ENCODE measurements at regions not wholly inside any gene's neighbourhood (a gene's known extent, or its start where the extent isn't known, plus 50 kb on each side); places are given as distances from the start of the nearest gene placed in this dataset.
A peak's percentile ranks its signal among the peaks of the same experiment; 100 is the strongest.

GRCh38 chrX:8244301-8244700 is 73.2 kb upstream of the VCX2 start:
- intact Hi-C loops (cut with DNase I; ENCODE audit: low total_unique reads) = no loop called here
- peaks cover 0 to 6% of the 10 kb centered on the region in 2 donors for H3K27me3 ChIP-seq

GRCh38 chrX:8245411-8245810 is 74.3 kb upstream of the VCX2 start:
- no peak overlapping the region for H3K27ac ChIP-seq
- intact Hi-C loops (cut with DNase I; ENCODE audit: low total_unique reads) = no loop called here
- no peak for TF ChIP-seq CTCF (IDR thresholded peaks at IDR 0.05)
- no peak for TF ChIP-seq POLR2AphosphoS5 (IDR thresholded peaks at IDR 0.05)
- peaks cover 0 to 6% of the 10 kb centered on the region in 2 donors for H3K27me3 ChIP-seq
- no peak for DNase-seq (ENCODE audit: low spot score in 2 of 2)
- H3K4me3 ChIP-seq = no peak overlapping the region
- no peaks in the 10 kb centered on the region for H3K36me3 ChIP-seq
- no peaks in the 10 kb centered on the region for H3K9me3 ChIP-seq
- no peaks in the 10 kb centered on the region for H3K4me1 ChIP-seq

More at GRCh38 chrX:8244301-8244700, 73.2 kb upstream of the VCX2 start:
- no peak overlapping the region for H3K27ac ChIP-seq
- peak in 1 of 2 donors; percentile 19 for DNase-seq (ENCODE audit: low spot score in 2 of 2)
- H3K9me3 ChIP-seq = no peaks in the 10 kb centered on the region
- no peaks in the 10 kb centered on the region for H3K36me3 ChIP-seq
- no peaks in the 10 kb centered on the region for H3K4me1 ChIP-seq
- no peak overlapping the region for H3K4me3 ChIP-seq
- TF ChIP-seq POLR2AphosphoS5 (IDR thresholded peaks at IDR 0.05) (no peak), CTCF (IDR thresholded peaks at IDR 0.05) (no peak), POLR2A (IDR thresholded peaks at IDR 0.05) (no peak)

- no peaks in the 10 kb centered on the region for H3K4me1 ChIP-seq
- no peaks in the 10 kb centered on the region for H3K36me3 ChIP-seq
Observed at GRCh38 chrX:8253096-8253495, 82.0 kb upstream of the VCX2 start.

GRCh38 chrX:8254401-8254800 is 83.3 kb upstream of the VCX2 start:
- Histone ChIP-seq H3K4me1 (no peaks in the 10 kb centered on the region), H3K27ac (no peak overlapping the region), H3K36me3 (no peaks in the 10 kb centered on the region), H3K4me3 (no peak overlapping the region), H3K27me3 (no peaks in the 10 kb centered on the region), H3K9me3 (no peaks in the 10 kb centered on the region)
- DNase-seq (ENCODE audit: low spot score in 2 of 2) = no peak
- TF ChIP-seq POLR2A (IDR thresholded peaks at IDR 0.05) = no peak
- no peak for TF ChIP-seq POLR2AphosphoS5 (IDR thresholded peaks at IDR 0.05)
- no peak for TF ChIP-seq CTCF (IDR thresholded peaks at IDR 0.05)
- intact Hi-C loops (cut with DNase I; ENCODE audit: low total_unique reads) = loop anchor here (5.0 kb wide), 1 partner anchor 458 kb away; no protein-coding TSS in a partner anchor

More at GRCh38 chrX:8253096-8253495, 82.0 kb upstream of the VCX2 start:
- no peaks in the 10 kb centered on the region for H3K27me3 ChIP-seq
- no peak overlapping the region for H3K27ac ChIP-seq
- H3K4me3 ChIP-seq = no peak overlapping the region
- intact Hi-C loops (cut with DNase I; ENCODE audit: low total_unique reads) = loop anchor here (5.0 kb wide), 1 partner anchor 459 kb away; no protein-coding TSS in a partner anchor
- no peaks in the 10 kb centered on the region for H3K9me3 ChIP-seq
- no peak for DNase-seq (ENCODE audit: low spot score in 2 of 2)
- no peak for TF ChIP-seq CTCF (IDR thresholded peaks at IDR 0.05)
- TF ChIP-seq POLR2A (IDR thresholded peaks at IDR 0.05) = no peak
- TF ChIP-seq POLR2AphosphoS5 (IDR thresholded peaks at IDR 0.05) = no peak

GRCh38 chrX:8272821-8273220 is 101.8 kb upstream of the VCX2 start:
- no peak for DNase-seq (ENCODE audit: low spot score in 2 of 2)
- H3K27me3 ChIP-seq = no peaks in the 10 kb centered on the region
- no peaks in the 10 kb centered on the region for H3K4me1 ChIP-seq
- no peaks in the 10 kb centered on the region for H3K36me3 ChIP-seq
- no peak for TF ChIP-seq POLR2A (IDR thresholded peaks at IDR 0.05)
- no peak for TF ChIP-seq CTCF (IDR thresholded peaks at IDR 0.05)
- TF ChIP-seq POLR2AphosphoS5 (IDR thresholded peaks at IDR 0.05) = no peak
- intact Hi-C loops (cut with DNase I; ENCODE audit: low total_unique reads) = no loop called here
- H3K9me3 ChIP-seq = peaks cover 4 to 27% of the 10 kb centered on the region in 2 donors
- H3K27ac ChIP-seq = no peak overlapping the region
- H3K4me3 ChIP-seq = no peak overlapping the region

All from breast epithelium (tissue), 4 donors.